GM23338 (cell line): ENCODE measurements at regions not wholly inside any gene's neighbourhood (a gene's known extent, or its start where the extent isn't known, plus 50 kb on each side); places are given as distances from the start of the nearest gene placed in this dataset.

Experiments used
- ATAC-seq: fragments of 200-7000 bp; cut with Tn5 transposase; 3 replicates; pipeline ENCODE4 v1.9.1; 2020
- DNase-seq: peaks from one replicate; pipeline ENCODE4 v3.0.0-alpha.2; 2015; ENCODE audit warnings: low spot score
- H2AFZ ChIP-seq: fragments of 200-600 bp; sonication (generic); 2 replicates; pipeline ENCODE4 v1.8.0; 2016; ENCODE audit warnings: antibody characterized with exemption, mild to moderate bottlenecking, moderate library complexity
- H3F3A ChIP-seq: fragments of 200-600 bp; sonication (generic); replicated peaks from 2 replicates; pipeline ENCODE4 v1.8.0; 2017; ENCODE audit warnings: antibody characterized with exemption, mixed run types, low read depth
- H3K27ac ChIP-seq: fragments of 200-600 bp; sonication (generic); 2 replicates; pipeline ENCODE4 v1.6.1; 2016; ENCODE audit warnings: low read depth
- H3K27me3 ChIP-seq: fragments of 200-600 bp; sonication (generic); 2 replicates; pipeline ENCODE4 v1.8.0; 2016; ENCODE audit warnings: mild to moderate bottlenecking, mixed run types, moderate library complexity; ENCODE audit not compliant: insufficient read depth
- H3K36me3 ChIP-seq: fragments of 200-600 bp; sonication (generic); 2 replicates; pipeline ENCODE4 v1.8.0; 2016; ENCODE audit warnings: mild to moderate bottlenecking; ENCODE audit not compliant: insufficient read depth
- H3K4me1 ChIP-seq: fragments of 200-600 bp; sonication (generic); 2 replicates; pipeline ENCODE4 v1.8.0; 2016; ENCODE audit warnings: mild to moderate bottlenecking, moderate library complexity; ENCODE audit not compliant: insufficient read depth
- H3K4me2 ChIP-seq: fragments of 200-600 bp; sonication (generic); 2 replicates; pipeline ENCODE4 v1.7.1; 2017; ENCODE audit warnings: mixed run types
- H3K4me3 ChIP-seq: fragments of 200-600 bp; sonication (generic); 2 replicates; pipeline ENCODE4 v1.6.1; 2016; ENCODE audit warnings: mixed run types
- H3K79me2 ChIP-seq: fragments of 200-600 bp; sonication (generic); replicated peaks from 2 replicates; pipeline ENCODE4 v1.8.0; 2017; ENCODE audit warnings: mild to moderate bottlenecking; ENCODE audit not compliant: insufficient read depth
- H3K9me2 ChIP-seq: fragments of 200-600 bp; sonication (generic); 2 replicates; pipeline ENCODE4 v1.8.0; 2017; ENCODE audit not compliant: insufficient read depth
- H4K20me1 ChIP-seq: fragments of 200-600 bp; sonication (generic); replicated peaks from 2 replicates; pipeline ENCODE4 v1.8.0; 2017; ENCODE audit warnings: mild to moderate bottlenecking; ENCODE audit not compliant: insufficient read depth
- H3K27ac Mint-ChIP-seq: 2 replicates; pipeline ENCODE4 v1.8.0; 2020; ENCODE audit warnings: inconsistent platforms, mild to moderate bottlenecking, moderate library complexity, mixed read lengths
- H3K27me3 Mint-ChIP-seq: 3 replicates; pipeline ENCODE4 v1.8.0; 2022; ENCODE audit warnings: low read depth, mild to moderate bottlenecking, moderate library complexity, mixed read lengths, inconsistent platforms; ENCODE audit not compliant: insufficient read depth, poor library complexity
- H3K36me3 Mint-ChIP-seq: 3 replicates; pipeline ENCODE4 v1.8.0; 2021; ENCODE audit warnings: low read depth, mild to moderate bottlenecking, inconsistent platforms, moderate library complexity, mixed read lengths
- H3K4me1 Mint-ChIP-seq: 3 replicates; pipeline ENCODE4 v1.8.0; 2020; ENCODE audit warnings: mild to moderate bottlenecking, inconsistent platforms, mixed read lengths
- H3K4me3 Mint-ChIP-seq: 3 replicates; pipeline ENCODE4 v1.8.0; 2021; ENCODE audit warnings: moderate library complexity, mild to moderate bottlenecking, inconsistent platforms, mixed read lengths
- H3K9me3 Mint-ChIP-seq: 3 replicates; pipeline ENCODE4 v1.8.0; 2020; ENCODE audit warnings: moderate library complexity, mild to moderate bottlenecking, inconsistent platforms, mixed read lengths
- CREB1 ChIP-seq: fragments of 250-450 bp; sonication (Bioruptor Pico); IDR thresholded peaks from 2 replicates; pipeline ENCODE4 v1.5.0; 2020; ENCODE audit warnings: low read depth, mild to moderate bottlenecking, moderate library complexity
- EZH2 ChIP-seq: fragments of 200-600 bp; sonication (generic); IDR thresholded peaks from one replicate; pipeline ENCODE4 v1.8.0; 2017; ENCODE audit warnings: antibody characterized with exemption, mild to moderate bottlenecking, low read depth; ENCODE audit not compliant: unreplicated experiment
- JUNB ChIP-seq: IDR thresholded peaks from one replicate; pipeline ENCODE4 v1.6.1; 2016; ENCODE audit warnings: antibody characterized with exemption; ENCODE audit not compliant: unreplicated experiment
- POLR2AphosphoS5 ChIP-seq: IDR thresholded peaks from 2 replicates; pipeline ENCODE4 v1.6.1; 2016; ENCODE audit warnings: antibody characterized with exemption, low read depth
- REST ChIP-seq: IDR thresholded peaks from one replicate; pipeline ENCODE4 v1.6.1; 2018; ENCODE audit warnings: antibody characterized with exemption; ENCODE audit not compliant: unreplicated experiment
- STAT1 ChIP-seq: IDR thresholded peaks from one replicate; pipeline ENCODE4 v1.6.1; 2016; ENCODE audit warnings: antibody characterized with exemption; ENCODE audit not compliant: unreplicated experiment
- ZNF114 ChIP-seq: fragments of 250-450 bp; sonication (Bioruptor Pico); IDR thresholded peaks from 2 replicates; pipeline ENCODE4 v1.5.0; 2020; ENCODE audit warnings: mild to moderate bottlenecking, moderate library complexity
- ZNF331 ChIP-seq: fragments of 250-450 bp; sonication (Bioruptor Pico); IDR thresholded peaks from 2 replicates; pipeline ENCODE4 v1.5.0; 2020; ENCODE audit warnings: low read depth, mild to moderate bottlenecking, moderate library complexity
- TF ChIP-seq, protein P1 (sequence below): fragments of 250-450 bp; sonication (Bioruptor Pico); IDR thresholded peaks from 2 replicates; pipeline ENCODE4 v1.5.0; 2020; ENCODE audit warnings: mild to moderate bottlenecking, moderate library complexity
- TF ChIP-seq, protein P2 (sequence below), 2 experiments: fragments of 200-600 bp in 1 of 2; sonication (generic) in 1 of 2; conservative IDR thresholded peaks; 2 replicates each; pipeline versions ENCODE4 v1.5.1 to v1.6.1; 2016 to 2017; ENCODE audit warnings: antibody characterized with exemption in 2 of 2, low read depth in 2 of 2, mild to moderate bottlenecking in 2 of 2, moderate library complexity in 1 of 2
- TF ChIP-seq, protein P3 (sequence below): IDR thresholded peaks from 2 replicates; pipeline ENCODE4 v1.6.1; 2016; ENCODE audit warnings: antibody characterized with exemption

GRCh38 chr2:36193680-36194079 is 161.9 kb upstream of the CRIM1 start (continued):
- TF ChIP-seq, protein P1, sequence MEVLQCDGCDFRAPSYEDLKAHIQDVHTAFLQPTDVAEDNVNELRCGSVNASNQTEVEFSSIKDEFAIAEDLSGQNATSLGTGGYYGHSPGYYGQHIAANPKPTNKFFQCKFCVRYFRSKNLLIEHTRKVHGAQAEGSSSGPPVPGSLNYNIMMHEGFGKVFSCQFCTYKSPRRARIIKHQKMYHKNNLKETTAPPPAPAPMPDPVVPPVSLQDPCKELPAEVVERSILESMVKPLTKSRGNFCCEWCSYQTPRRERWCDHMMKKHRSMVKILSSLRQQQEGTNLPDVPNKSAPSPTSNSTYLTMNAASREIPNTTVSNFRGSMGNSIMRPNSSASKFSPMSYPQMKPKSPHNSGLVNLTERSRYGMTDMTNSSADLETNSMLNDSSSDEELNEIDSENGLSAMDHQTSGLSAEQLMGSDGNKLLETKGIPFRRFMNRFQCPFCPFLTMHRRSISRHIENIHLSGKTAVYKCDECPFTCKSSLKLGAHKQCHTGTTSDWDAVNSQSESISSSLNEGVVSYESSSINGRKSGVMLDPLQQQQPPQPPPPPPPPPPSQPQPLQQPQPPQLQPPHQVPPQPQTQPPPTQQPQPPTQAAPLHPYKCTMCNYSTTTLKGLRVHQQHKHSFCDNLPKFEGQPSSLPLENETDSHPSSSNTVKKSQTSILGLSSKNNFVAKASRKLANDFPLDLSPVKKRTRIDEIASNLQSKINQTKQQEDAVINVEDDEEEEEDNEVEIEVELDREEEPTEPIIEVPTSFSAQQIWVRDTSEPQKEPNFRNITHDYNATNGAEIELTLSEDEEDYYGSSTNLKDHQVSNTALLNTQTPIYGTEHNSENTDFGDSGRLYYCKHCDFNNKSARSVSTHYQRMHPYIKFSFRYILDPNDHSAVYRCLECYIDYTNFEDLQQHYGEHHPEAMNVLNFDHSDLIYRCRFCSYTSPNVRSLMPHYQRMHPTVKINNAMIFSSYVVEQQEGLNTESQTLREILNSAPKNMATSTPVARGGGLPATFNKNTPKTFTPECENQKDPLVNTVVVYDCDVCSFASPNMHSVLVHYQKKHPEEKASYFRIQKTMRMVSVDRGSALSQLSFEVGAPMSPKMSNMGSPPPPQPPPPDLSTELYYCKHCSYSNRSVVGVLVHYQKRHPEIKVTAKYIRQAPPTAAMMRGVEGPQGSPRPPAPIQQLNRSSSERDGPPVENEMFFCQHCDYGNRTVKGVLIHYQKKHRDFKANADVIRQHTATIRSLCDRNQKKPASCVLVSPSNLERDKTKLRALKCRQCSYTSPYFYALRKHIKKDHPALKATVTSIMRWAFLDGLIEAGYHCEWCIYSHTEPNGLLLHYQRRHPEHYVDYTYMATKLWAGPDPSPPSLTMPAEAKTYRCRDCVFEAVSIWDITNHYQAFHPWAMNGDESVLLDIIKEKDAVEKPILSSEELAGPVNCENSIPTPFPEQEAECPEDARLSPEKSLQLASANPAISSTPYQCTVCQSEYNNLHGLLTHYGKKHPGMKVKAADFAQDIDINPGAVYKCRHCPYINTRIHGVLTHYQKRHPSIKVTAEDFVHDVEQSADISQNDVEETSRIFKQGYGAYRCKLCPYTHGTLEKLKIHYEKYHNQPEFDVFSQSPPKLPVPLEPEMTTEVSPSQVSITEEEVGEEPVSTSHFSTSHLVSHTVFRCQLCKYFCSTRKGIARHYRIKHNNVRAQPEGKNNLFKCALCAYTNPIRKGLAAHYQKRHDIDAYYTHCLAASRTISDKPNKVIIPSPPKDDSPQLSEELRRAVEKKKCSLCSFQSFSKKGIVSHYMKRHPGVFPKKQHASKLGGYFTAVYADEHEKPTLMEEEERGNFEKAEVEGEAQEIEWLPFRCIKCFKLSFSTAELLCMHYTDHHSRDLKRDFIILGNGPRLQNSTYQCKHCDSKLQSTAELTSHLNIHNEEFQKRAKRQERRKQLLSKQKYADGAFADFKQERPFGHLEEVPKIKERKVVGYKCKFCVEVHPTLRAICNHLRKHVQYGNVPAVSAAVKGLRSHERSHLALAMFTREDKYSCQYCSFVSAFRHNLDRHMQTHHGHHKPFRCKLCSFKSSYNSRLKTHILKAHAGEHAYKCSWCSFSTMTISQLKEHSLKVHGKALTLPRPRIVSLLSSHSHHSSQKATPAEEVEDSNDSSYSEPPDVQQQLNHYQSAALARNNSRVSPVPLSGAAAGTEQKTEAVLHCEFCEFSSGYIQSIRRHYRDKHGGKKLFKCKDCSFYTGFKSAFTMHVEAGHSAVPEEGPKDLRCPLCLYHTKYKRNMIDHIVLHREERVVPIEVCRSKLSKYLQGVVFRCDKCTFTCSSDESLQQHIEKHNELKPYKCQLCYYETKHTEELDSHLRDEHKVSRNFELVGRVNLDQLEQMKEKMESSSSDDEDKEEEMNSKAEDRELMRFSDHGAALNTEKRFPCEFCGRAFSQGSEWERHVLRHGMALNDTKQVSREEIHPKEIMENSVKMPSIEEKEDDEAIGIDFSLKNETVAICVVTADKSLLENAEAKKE (CRISPR knock-in tag) = no peak
- TF ChIP-seq CREB1 (CRISPR knock-in tag) = no peak

DNA sequence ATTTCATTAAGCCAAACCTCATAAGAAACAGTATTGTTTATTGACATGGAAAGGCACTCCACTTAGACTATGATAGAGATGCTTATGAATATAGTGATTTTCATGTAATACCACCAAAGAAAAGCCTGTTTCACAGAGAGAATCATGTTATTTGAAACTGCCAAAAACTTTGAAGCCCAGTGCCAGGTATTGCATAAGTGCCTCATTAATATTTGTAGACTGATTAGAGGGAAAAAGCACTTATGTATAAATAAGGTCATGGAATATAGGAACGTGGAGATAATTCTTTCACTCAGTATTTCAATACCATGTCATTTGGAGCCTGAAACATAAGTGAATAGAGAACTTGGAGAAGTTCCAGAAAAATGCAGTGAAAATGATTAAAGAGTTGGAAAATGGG is 162.6 kb upstream of the CRIM1 start:
- no peak for ATAC-seq
- H3K4me1 Mint-ChIP-seq = no peaks in the 10 kb centered on the region
- no peak overlapping the region for H3K4me3 Mint-ChIP-seq
- TF ChIP-seq, protein P2, sequence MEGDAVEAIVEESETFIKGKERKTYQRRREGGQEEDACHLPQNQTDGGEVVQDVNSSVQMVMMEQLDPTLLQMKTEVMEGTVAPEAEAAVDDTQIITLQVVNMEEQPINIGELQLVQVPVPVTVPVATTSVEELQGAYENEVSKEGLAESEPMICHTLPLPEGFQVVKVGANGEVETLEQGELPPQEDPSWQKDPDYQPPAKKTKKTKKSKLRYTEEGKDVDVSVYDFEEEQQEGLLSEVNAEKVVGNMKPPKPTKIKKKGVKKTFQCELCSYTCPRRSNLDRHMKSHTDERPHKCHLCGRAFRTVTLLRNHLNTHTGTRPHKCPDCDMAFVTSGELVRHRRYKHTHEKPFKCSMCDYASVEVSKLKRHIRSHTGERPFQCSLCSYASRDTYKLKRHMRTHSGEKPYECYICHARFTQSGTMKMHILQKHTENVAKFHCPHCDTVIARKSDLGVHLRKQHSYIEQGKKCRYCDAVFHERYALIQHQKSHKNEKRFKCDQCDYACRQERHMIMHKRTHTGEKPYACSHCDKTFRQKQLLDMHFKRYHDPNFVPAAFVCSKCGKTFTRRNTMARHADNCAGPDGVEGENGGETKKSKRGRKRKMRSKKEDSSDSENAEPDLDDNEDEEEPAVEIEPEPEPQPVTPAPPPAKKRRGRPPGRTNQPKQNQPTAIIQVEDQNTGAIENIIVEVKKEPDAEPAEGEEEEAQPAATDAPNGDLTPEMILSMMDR (conservative IDR thresholded peaks at IDR 0.05; ENCODE audit: low read depth in 2 of 2) = no peak
- TF ChIP-seq EZH2 (no peak), STAT1 (no peak), REST (no peak), ZNF331 (no peak), CREB1 (CRISPR knock-in tag) (no peak), JUNB (no peak), POLR2AphosphoS5 (no peak), ZNF114 (CRISPR knock-in tag) (no peak)
- TF ChIP-seq, protein P3, sequence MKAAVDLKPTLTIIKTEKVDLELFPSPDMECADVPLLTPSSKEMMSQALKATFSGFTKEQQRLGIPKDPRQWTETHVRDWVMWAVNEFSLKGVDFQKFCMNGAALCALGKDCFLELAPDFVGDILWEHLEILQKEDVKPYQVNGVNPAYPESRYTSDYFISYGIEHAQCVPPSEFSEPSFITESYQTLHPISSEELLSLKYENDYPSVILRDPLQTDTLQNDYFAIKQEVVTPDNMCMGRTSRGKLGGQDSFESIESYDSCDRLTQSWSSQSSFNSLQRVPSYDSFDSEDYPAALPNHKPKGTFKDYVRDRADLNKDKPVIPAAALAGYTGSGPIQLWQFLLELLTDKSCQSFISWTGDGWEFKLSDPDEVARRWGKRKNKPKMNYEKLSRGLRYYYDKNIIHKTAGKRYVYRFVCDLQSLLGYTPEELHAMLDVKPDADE = no peak

More for the DNA sequence above, 162.6 kb upstream of the CRIM1 start:
- H3K4me3 ChIP-seq = no peak overlapping the region
- no peak overlapping the region for H2AFZ ChIP-seq
- H3K36me3 ChIP-seq = no peaks in the 10 kb centered on the region
- no peaks in the 10 kb centered on the region for H3K4me1 ChIP-seq
- no peaks in the 10 kb centered on the region for H4K20me1 ChIP-seq
- no peaks in the 10 kb centered on the region for H3F3A ChIP-seq
- H3K9me2 ChIP-seq = no peaks in the 10 kb centered on the region
- Mint-ChIP-seq H3K27ac (no peak overlapping the region), H3K9me3 (no peaks in the 10 kb centered on the region), H3K36me3 (no peaks in the 10 kb centered on the region), H3K27me3 (peaks cover 1% of the 10 kb centered on the region)
- DNase-seq = no peak
- H3K4me2 ChIP-seq = no peak overlapping the region
- no peaks in the 10 kb centered on the region for H3K79me2 ChIP-seq
- H3K27me3 ChIP-seq = no peaks in the 10 kb centered on the region
- no peak overlapping the region for H3K27ac ChIP-seq
